ENCODE measurements at regions not wholly inside any gene's neighbourhood (a gene's known extent, or its start where the extent isn't known, plus 50 kb on each side); places are given as distances from the start of the nearest gene placed in this dataset.

- TF ChIP-seq, protein P1, sequence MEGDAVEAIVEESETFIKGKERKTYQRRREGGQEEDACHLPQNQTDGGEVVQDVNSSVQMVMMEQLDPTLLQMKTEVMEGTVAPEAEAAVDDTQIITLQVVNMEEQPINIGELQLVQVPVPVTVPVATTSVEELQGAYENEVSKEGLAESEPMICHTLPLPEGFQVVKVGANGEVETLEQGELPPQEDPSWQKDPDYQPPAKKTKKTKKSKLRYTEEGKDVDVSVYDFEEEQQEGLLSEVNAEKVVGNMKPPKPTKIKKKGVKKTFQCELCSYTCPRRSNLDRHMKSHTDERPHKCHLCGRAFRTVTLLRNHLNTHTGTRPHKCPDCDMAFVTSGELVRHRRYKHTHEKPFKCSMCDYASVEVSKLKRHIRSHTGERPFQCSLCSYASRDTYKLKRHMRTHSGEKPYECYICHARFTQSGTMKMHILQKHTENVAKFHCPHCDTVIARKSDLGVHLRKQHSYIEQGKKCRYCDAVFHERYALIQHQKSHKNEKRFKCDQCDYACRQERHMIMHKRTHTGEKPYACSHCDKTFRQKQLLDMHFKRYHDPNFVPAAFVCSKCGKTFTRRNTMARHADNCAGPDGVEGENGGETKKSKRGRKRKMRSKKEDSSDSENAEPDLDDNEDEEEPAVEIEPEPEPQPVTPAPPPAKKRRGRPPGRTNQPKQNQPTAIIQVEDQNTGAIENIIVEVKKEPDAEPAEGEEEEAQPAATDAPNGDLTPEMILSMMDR (IDR thresholded peaks at IDR 0.05; ENCODE audit: poor library complexity, severe bottlenecking): no peak
- no peaks in the 10 kb centered on the region for H3K27me3 ChIP-seq (ENCODE audit: insufficient read depth, poor library complexity, severe bottlenecking)
- peak overlapping the region; percentile 32 for H3K27ac ChIP-seq (ENCODE audit: poor library complexity, severe bottlenecking)
- H3K4me1 ChIP-seq (ENCODE audit: insufficient read depth, poor library complexity, severe bottlenecking): peaks cover 34% of the 10 kb centered on the region
- no peaks in the 10 kb centered on the region for H3K36me3 ChIP-seq (ENCODE audit: low read depth)
- no peak for ATAC-seq (ENCODE audit: low read depth)
- DNase-seq (ENCODE audit: low spot score): no peak
- no peak overlapping the region for H3K4me3 ChIP-seq (ENCODE audit: severe bottlenecking)
- no peaks in the 10 kb centered on the region for H3K9me3 ChIP-seq (ENCODE audit: severe bottlenecking)
Observed at GRCh38 chr2:64401529-64401880, 52.5 kb upstream of the LGALSL start.

- DNase-seq (ENCODE audit: low spot score): no peak
- Histone ChIP-seq H3K4me3 (ENCODE audit: severe bottlenecking) (no peak overlapping the region), H3K27ac (ENCODE audit: poor library complexity, severe bottlenecking) (no peak overlapping the region)
Observed at GRCh38 chr2:64402876-64403275, 51.1 kb upstream of the LGALSL start.

DNA sequence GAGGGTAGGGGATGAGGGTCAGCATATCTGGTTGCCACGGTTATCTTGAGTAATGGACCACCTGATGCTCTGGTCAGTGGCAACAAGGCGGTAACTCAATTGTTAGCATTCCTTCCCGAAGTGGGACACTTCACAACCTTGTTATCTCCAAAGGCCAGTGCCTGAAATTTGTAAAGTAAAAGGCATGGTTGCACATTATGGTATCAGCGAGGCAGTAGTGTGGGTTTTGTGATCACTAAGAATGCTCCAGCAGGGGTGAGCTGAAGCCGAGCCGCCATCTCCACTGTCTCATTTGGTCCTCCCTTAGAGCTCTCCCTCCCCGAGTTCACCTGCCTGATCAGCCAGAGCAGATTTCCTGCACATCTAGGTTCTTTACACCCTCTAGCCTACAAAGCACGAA, 50.5 kb upstream of the LGALSL start:
- Histone ChIP-seq H3K27me3 (ENCODE audit: insufficient read depth, poor library complexity, severe bottlenecking) (no peaks in the 10 kb centered on the region), H3K4me3 (ENCODE audit: severe bottlenecking) (no peak overlapping the region), H3K36me3 (ENCODE audit: low read depth) (no peaks in the 10 kb centered on the region), H3K4me1 (ENCODE audit: insufficient read depth, poor library complexity, severe bottlenecking) (peaks cover 34% of the 10 kb centered on the region), H3K9me3 (ENCODE audit: severe bottlenecking) (no peaks in the 10 kb centered on the region), H3K27ac (ENCODE audit: poor library complexity, severe bottlenecking) (peak overlapping the region; percentile 52)
- ATAC-seq (ENCODE audit: low read depth) (no peak), DNase-seq (ENCODE audit: low spot score) (no peak)
- TF ChIP-seq, protein P1 (IDR thresholded peaks at IDR 0.05; ENCODE audit: poor library complexity, severe bottlenecking): no peak

More at GRCh38 chr2:64402876-64403275, 51.1 kb upstream of the LGALSL start:
- Histone ChIP-seq H3K27me3 (ENCODE audit: insufficient read depth, poor library complexity, severe bottlenecking) (no peaks in the 10 kb centered on the region), H3K4me1 (ENCODE audit: insufficient read depth, poor library complexity, severe bottlenecking) (peaks cover 34% of the 10 kb centered on the region), H3K36me3 (ENCODE audit: low read depth) (no peaks in the 10 kb centered on the region), H3K9me3 (ENCODE audit: severe bottlenecking) (no peaks in the 10 kb centered on the region)
- TF ChIP-seq, protein P1 (IDR thresholded peaks at IDR 0.05; ENCODE audit: poor library complexity, severe bottlenecking): no peak
- no peak for ATAC-seq (ENCODE audit: low read depth)

DNA sequence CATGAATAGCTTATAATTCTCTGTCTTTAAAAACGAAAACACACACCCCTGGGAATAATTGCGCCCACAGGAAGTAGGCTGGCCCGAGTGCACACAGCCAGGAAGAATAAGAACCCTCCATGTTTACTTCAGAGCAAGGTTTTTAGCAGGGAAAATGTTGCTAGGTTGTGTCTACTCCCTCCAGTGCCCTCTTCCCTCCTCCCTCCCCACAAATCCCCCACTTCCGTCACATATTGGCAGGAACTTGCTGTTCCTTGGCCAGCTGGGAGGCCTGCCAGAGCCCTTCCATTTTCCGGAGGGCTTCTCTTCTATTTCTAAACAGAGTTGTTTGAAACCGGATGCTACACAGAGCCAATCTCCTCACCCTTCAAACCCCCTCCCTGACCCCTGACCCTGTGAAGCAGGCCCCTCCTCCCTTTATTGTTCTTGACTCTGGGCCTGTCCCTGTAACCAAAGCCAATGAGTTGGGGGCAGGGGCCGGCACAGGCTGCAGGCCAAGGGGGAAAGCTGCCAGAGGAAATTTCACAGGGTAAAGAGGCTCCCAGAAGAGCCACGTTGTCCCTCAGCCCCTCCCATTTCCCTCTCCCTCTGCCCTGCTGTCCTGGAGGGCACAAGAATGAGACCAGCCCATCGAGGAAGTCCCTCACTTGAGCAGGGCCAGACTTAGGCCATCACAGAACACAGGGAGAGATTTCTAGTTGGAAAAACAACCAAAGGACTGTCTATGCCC, 49.8 kb upstream of the LGALSL start:
- peak; percentile 35 for ATAC-seq (ENCODE audit: low read depth)
- TF ChIP-seq, protein P1 (IDR thresholded peaks at IDR 0.05; ENCODE audit: poor library complexity, severe bottlenecking): no peak
- no peaks in the 10 kb centered on the region for H3K36me3 ChIP-seq (ENCODE audit: low read depth)
- H3K4me3 ChIP-seq (ENCODE audit: severe bottlenecking): no peak overlapping the region
- peak overlapping the region; percentile 52 for H3K27ac ChIP-seq (ENCODE audit: poor library complexity, severe bottlenecking)
- H3K9me3 ChIP-seq (ENCODE audit: severe bottlenecking): no peaks in the 10 kb centered on the region
- no peak for DNase-seq (ENCODE audit: low spot score)
- H3K4me1 ChIP-seq (ENCODE audit: insufficient read depth, poor library complexity, severe bottlenecking): peaks cover 34% of the 10 kb centered on the region
- no peaks in the 10 kb centered on the region for H3K27me3 ChIP-seq (ENCODE audit: insufficient read depth, poor library complexity, severe bottlenecking)
